ENCODE measurements at regions not wholly inside any gene's neighbourhood (a gene's known extent, or its start where the extent isn't known, plus 50 kb on each side); places are given as distances from the start of the nearest gene placed in this dataset.
"Not testable (repeated sequence)": the region's sequence is repeated elsewhere in the genome, so short reads cannot be mapped to it uniquely, and the experiment has no call there.

DNA sequence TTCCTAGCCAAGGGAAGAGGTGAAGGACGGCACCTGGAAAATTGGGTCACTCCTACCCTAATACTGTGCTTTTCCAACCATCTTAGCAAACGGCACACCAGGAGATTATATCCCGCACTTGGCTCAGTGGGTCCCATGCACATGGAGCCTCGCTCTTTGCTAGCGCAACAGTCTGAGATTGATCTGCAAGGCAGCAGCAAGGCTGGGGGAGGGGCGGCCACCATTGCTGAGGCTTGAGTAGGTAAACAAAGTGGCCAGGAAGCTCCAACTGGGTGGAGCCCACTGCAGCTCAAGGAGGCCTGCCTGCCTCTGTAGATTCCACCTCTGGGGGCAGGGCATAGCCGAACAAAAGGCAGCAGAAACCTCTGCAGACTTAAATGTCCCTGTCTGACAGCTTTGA lies 157.9 kb downstream of the RAMP3 start:
- TF ChIP-seq, protein P1, sequence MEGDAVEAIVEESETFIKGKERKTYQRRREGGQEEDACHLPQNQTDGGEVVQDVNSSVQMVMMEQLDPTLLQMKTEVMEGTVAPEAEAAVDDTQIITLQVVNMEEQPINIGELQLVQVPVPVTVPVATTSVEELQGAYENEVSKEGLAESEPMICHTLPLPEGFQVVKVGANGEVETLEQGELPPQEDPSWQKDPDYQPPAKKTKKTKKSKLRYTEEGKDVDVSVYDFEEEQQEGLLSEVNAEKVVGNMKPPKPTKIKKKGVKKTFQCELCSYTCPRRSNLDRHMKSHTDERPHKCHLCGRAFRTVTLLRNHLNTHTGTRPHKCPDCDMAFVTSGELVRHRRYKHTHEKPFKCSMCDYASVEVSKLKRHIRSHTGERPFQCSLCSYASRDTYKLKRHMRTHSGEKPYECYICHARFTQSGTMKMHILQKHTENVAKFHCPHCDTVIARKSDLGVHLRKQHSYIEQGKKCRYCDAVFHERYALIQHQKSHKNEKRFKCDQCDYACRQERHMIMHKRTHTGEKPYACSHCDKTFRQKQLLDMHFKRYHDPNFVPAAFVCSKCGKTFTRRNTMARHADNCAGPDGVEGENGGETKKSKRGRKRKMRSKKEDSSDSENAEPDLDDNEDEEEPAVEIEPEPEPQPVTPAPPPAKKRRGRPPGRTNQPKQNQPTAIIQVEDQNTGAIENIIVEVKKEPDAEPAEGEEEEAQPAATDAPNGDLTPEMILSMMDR (IDR thresholded peaks at IDR 0.05) = not testable (repeated sequence)
- TF ChIP-seq POLR2A (IDR thresholded peaks at IDR 0.05) = not testable (repeated sequence)

Data from gastroesophageal sphincter (tissue), 3 donors.